Gastroesophageal sphincter (tissue), 4 donors: ENCODE measurements at regions not wholly inside any gene's neighbourhood (a gene's known extent, or its start where the extent isn't known, plus 50 kb on each side); places are given as distances from the start of the nearest gene placed in this dataset.

ENCODE experiments used
- ATAC-seq: fragments of 150-250 bp; one replicate; pipeline ENCODE4 v1.9.1; 2016; ENCODE audit warnings: mild to moderate bottlenecking, moderate library complexity
- H3K27ac ChIP-seq, 4 donors: fragments of 200-600 bp; sonication (generic) in 3 of 4; 1 replicate in 3 of 4; 2 replicates in 1 of 4; pipeline ENCODE4 v1.5.1; 2016 to 2019
- H3K27me3 ChIP-seq: fragments of 200-600 bp; sonication (generic); one replicate; pipeline ENCODE4 v1.5.1; 2019
- H3K36me3 ChIP-seq, 2 donors: fragments of 200-600 bp; sonication (generic); one replicate each; pipeline ENCODE4 v1.5.1; 2019; ENCODE audit warnings: control low read depth in 1 of 2
- H3K4me1 ChIP-seq, 3 donors: fragments of 200-600 bp; sonication (generic); 1 replicate in 2 of 3; 2 replicates in 1 of 3; pipeline ENCODE4 v1.5.1; 2016 to 2019; ENCODE audit warnings: control low read depth in 2 of 3
- H3K4me3 ChIP-seq, 2 donors: fragments of 200-600 bp; sonication (generic); one replicate each; pipeline ENCODE4 v1.5.1; 2019; ENCODE audit warnings: mild to moderate bottlenecking in 1 of 2, moderate library complexity in 1 of 2
- H3K9me3 ChIP-seq, 3 donors: fragments of 200-600 bp; sonication (generic); one replicate each; pipeline ENCODE4 v1.5.1; 2017 to 2019; ENCODE audit warnings: control low read depth in 2 of 3
- EP300 ChIP-seq: sonication (generic); formaldehyde crosslinking; IDR thresholded peaks from one replicate; pipeline ENCODE4 v1.6.1; 2017; ENCODE audit warnings: antibody characterized with exemption, mild to moderate bottlenecking
- POLR2A ChIP-seq, 2 donors: fragments of 450-650 bp; IDR thresholded peaks; one replicate each; pipeline ENCODE4 v1.6.1; 2017; ENCODE audit warnings: antibody characterized with exemption in 2 of 2, mild to moderate bottlenecking in 2 of 2, moderate library complexity in 1 of 2
- POLR2AphosphoS5 ChIP-seq: sonication (generic); formaldehyde crosslinking; IDR thresholded peaks from one replicate; pipeline ENCODE4 v1.6.1; 2017; ENCODE audit warnings: antibody characterized with exemption
- WGBS, 2 donors: methylation state at CpG; one replicate each; pipeline ENCODE4 v1.1.5; 2018; ENCODE audit warnings: low coverage in 1 of 2; 5-methylcytosine and 5-hydroxymethylcytosine counted together
- TF ChIP-seq, protein P1 (sequence below), 4 experiments: fragments of 200-600 bp in 2 of 4; fragments of 450-650 bp in 2 of 4; sonication (generic) in 1 of 4; IDR thresholded peaks; one replicate each; pipeline ENCODE4 v1.5.1; 2017 to 2019; ENCODE audit warnings: antibody characterized with exemption in 4 of 4, mild to moderate bottlenecking in 2 of 4, moderate library complexity in 2 of 4

DNA sequence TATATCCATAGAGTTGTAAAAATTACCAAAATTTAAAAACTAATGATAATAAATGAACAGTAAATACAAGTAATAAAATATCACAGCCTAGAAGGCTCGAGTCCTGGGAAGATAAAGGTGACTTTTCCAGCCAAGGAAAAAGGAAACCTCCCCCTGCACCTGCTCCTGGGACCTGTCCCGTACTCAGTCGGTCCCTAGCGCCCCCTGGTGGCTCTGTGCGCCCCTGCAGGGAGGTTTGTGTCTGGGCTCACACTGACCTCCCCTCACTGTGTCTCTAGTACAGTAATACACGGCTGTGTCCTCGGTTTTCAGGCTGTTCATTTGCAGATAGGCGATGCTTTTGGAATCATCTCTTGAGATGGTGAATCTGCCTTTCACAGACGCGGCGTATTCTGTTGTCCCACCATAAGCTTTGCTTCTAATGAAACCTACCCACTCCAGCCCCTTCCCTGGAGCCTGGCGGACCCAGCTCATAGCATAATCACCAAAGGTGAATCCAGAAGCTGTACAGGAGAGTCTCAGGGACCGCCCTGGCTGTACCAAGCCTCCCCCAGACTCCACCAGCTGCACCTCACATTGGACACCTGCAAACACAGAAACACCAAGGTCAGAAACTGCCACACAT is 1030.4 kb downstream of the TMEM121 start:
- H3K36me3 ChIP-seq: no peaks in the 10 kb centered on the region
- 47 to 50% methylated on average over 2 to 12 of the region's 13 CpGs for WGBS, 2 donors
- no peak for ATAC-seq

DNA sequence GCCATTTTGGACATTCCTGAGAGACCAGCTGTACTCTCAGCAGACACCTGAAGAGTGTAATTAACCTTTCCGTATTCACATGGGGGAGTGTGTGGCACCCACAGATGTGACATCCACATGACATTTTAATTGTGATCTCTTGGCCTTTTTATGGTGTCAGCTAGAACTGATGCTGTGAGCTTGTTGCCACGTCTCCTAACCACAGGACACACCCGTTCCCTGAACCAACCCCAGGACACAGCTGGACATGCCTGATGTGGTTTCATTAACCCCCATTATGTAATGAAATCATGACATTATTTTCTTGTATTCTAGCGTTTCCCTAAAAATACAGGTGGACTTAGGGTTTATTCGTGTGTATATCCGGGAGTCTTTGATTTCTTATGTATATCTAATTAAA is 1036.1 kb downstream of the TMEM121 start:
- H3K36me3 ChIP-seq: no peaks in the 10 kb centered on the region
- no peaks in the 10 kb centered on the region for H3K4me1 ChIP-seq
- no peak for TF ChIP-seq POLR2A (IDR thresholded peaks at IDR 0.05)
- TF ChIP-seq POLR2AphosphoS5: no peak
- TF ChIP-seq, protein P1, sequence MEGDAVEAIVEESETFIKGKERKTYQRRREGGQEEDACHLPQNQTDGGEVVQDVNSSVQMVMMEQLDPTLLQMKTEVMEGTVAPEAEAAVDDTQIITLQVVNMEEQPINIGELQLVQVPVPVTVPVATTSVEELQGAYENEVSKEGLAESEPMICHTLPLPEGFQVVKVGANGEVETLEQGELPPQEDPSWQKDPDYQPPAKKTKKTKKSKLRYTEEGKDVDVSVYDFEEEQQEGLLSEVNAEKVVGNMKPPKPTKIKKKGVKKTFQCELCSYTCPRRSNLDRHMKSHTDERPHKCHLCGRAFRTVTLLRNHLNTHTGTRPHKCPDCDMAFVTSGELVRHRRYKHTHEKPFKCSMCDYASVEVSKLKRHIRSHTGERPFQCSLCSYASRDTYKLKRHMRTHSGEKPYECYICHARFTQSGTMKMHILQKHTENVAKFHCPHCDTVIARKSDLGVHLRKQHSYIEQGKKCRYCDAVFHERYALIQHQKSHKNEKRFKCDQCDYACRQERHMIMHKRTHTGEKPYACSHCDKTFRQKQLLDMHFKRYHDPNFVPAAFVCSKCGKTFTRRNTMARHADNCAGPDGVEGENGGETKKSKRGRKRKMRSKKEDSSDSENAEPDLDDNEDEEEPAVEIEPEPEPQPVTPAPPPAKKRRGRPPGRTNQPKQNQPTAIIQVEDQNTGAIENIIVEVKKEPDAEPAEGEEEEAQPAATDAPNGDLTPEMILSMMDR (IDR thresholded peaks at IDR 0.05): no peak
- TF ChIP-seq EP300: no peak
- H3K27me3 ChIP-seq: peaks cover 19% of the 10 kb centered on the region
- H3K9me3 ChIP-seq: no peaks in the 10 kb centered on the region
- ATAC-seq: no peak
- H3K27ac ChIP-seq: no peak overlapping the region
- 36 to 55% methylated on average over 6 of the region's 6 CpGs for WGBS, 2 donors
- H3K4me3 ChIP-seq: no peak overlapping the region

More for the DNA sequence above, 1030.4 kb downstream of the TMEM121 start:
- Histone ChIP-seq H3K27ac (no peak overlapping the region), H3K9me3 (no peaks in the 10 kb centered on the region), H3K4me1 (no peaks in the 10 kb centered on the region), H3K4me3 (no peak overlapping the region), H3K27me3 (peaks cover 12% of the 10 kb centered on the region)
- TF ChIP-seq, protein P1 (IDR thresholded peaks at IDR 0.05): peak in 1 of 4 experiments; percentile 33
- no peak for TF ChIP-seq EP300

DNA sequence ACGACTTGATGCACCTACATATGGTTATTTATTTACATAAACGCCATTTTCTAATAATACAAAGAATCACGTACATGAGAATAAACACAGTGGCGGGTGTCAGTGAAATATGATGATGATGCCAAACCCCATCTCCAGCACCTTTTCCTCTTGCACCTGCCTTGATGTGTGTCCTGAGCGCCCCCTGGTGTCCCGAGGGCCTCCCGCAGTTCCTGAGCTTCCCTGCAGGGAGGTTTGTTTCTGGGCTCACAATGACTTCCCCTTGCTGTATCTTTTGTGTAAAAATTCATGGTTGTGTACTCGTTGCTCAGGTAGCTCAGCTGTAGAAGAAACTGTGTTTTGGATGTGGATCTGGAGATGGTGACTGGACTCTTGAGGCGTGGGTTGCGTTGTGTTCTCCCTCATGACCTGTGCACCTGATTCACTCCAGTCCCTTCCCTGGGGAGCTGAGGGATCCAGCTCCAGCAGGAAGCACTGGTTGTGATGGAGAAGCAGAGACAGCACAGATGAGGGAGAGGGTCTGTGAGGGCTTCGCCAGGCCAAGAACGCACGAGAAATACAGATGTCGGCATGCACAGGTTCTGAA is 1037.8 kb downstream of the TMEM121 start:
- TF ChIP-seq POLR2A (IDR thresholded peaks at IDR 0.05) (no peak), EP300 (no peak)
- TF ChIP-seq, protein P1 (IDR thresholded peaks at IDR 0.05): no peak
- Histone ChIP-seq H3K4me3 (no peak overlapping the region), H3K27me3 (peaks cover 14% of the 10 kb centered on the region), H3K4me1 (no peaks in the 10 kb centered on the region), H3K36me3 (no peaks in the 10 kb centered on the region), H3K9me3 (no peaks in the 10 kb centered on the region), H3K27ac (no peak overlapping the region)
- WGBS, 2 donors: 37 to 55% methylated on average over 9 to 11 of the region's 14 CpGs
- ATAC-seq: no peak

DNA sequence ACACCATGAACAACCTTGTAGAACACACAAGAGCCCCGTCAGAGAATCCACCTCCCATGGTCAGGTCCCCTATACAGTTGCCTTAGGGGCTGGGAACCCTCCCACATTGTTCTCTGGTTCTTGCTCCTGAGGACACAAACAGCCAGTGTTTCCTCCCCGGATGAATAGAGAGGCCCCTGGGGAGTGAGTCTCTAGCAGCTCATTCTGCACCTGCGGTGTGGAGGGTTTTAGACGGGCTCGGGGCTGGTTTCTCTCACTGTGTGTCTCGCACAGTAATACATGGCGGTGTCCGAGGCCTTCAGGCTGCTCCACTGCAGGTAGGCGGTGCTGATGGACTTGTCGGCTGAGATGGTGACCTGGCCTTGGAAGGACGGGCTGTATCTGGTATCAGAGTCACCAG is 1052.1 kb downstream of the TMEM121 start:
- no peak for ATAC-seq
- Histone ChIP-seq H3K4me3 (no peak overlapping the region), H3K27ac (no peak overlapping the region), H3K9me3 (no peaks in the 10 kb centered on the region), H3K36me3 (no peaks in the 10 kb centered on the region), H3K4me1 (no peaks in the 10 kb centered on the region), H3K27me3 (peaks cover 35% of the 10 kb centered on the region)
- 90% methylated on average over 3 of the region's 11 CpGs; no CpG with 5 or more reads in 1 of the 2 donors for WGBS, 2 donors
- TF ChIP-seq, protein P1 (IDR thresholded peaks at IDR 0.05): no peak
- no peak for TF ChIP-seq POLR2A (IDR thresholded peaks at IDR 0.05)
- TF ChIP-seq EP300: no peak
- TF ChIP-seq POLR2AphosphoS5: no peak

DNA sequence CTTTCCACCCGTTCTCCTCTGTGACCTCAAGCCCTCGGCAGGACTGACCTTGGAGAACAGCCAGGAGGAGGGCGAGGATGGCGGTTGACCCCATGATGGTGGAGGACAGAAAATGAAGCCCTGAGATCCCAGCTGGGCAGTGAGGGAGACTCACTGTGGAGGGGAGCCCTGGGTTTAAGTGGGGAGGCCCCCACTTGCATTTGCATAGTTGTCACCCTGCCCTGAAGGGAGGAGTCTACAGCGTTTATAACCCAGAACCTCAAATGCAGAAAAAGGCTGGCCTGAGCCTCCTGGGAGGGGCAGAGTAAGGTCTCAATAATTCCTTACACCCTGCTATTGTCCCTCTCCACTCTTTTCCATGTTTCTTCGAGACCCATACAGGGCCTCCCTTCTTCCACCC is 1052.7 kb downstream of the TMEM121 start:
- H3K4me1 ChIP-seq: no peaks in the 10 kb centered on the region
- peaks cover 35% of the 10 kb centered on the region for H3K27me3 ChIP-seq
- H3K27ac ChIP-seq: no peak overlapping the region
- no peak overlapping the region for H3K4me3 ChIP-seq
- H3K36me3 ChIP-seq: no peaks in the 10 kb centered on the region
- ATAC-seq: no peak
- TF ChIP-seq EP300 (no peak), POLR2AphosphoS5 (no peak), POLR2A (IDR thresholded peaks at IDR 0.05) (no peak)
- TF ChIP-seq, protein P1 (IDR thresholded peaks at IDR 0.05): no peak
- 57 to 70% methylated on average over 2 to 5 of the region's 6 CpGs for WGBS, 2 donors
- H3K9me3 ChIP-seq: no peaks in the 10 kb centered on the region
